ENCODE measurements at regions not wholly inside any gene's neighbourhood (a gene's known extent, or its start where the extent isn't known, plus 50 kb on each side); places are given as distances from the start of the nearest gene placed in this dataset.
"Not testable (repeated sequence)": the region's sequence is repeated elsewhere in the genome, so short reads cannot be mapped to it uniquely, and the experiment has no call there.

GRCh38 chr11:96969251-96969650 is 579.4 kb downstream of the JRKL start:
- in situ Hi-C loops (cut with HindIII; ENCODE audit: low sequenced_read_pairs): no loop called here

GRCh38 chr11:96978751-96979150 is 588.9 kb downstream of the JRKL start:
- in situ Hi-C loops (cut with HindIII; ENCODE audit: low sequenced_read_pairs): no loop called here

- in situ Hi-C loops (cut with HindIII; ENCODE audit: low sequenced_read_pairs): no loop called here
Measured at GRCh38 chr11:96986516-96986915, 596.7 kb downstream of the JRKL start.

- in situ Hi-C loops (cut with HindIII; ENCODE audit: low sequenced_read_pairs): no loop called here
Measured at GRCh38 chr11:96990914-96991313, 601.1 kb downstream of the JRKL start.

- in situ Hi-C loops (cut with HindIII; ENCODE audit: low sequenced_read_pairs): no loop called here
Measured at GRCh38 chr11:97000481-97000880, 610.7 kb downstream of the JRKL start.

GRCh38 chr11:97007283-97007682 is 617.5 kb downstream of the JRKL start:
- in situ Hi-C loops (cut with HindIII; ENCODE audit: low sequenced_read_pairs): no loop called here

- in situ Hi-C loops (cut with HindIII; ENCODE audit: low sequenced_read_pairs): no loop called here
Measured at GRCh38 chr11:97009613-97010012, 619.8 kb downstream of the JRKL start.

- in situ Hi-C loops (cut with HindIII; ENCODE audit: low sequenced_read_pairs): not testable (repeated sequence)
Measured at GRCh38 chr11:97010997-97011396, 621.2 kb downstream of the JRKL start.

GRCh38 chr11:97015327-97015726 is 625.5 kb downstream of the JRKL start:
- in situ Hi-C loops (cut with HindIII; ENCODE audit: low sequenced_read_pairs): no loop called here

GRCh38 chr11:97019305-97019704 is 629.5 kb downstream of the JRKL start:
- in situ Hi-C loops (cut with HindIII; ENCODE audit: low sequenced_read_pairs): no loop called here

- in situ Hi-C loops (cut with HindIII; ENCODE audit: low sequenced_read_pairs): no loop called here
Measured at GRCh38 chr11:97019754-97020153, 629.9 kb downstream of the JRKL start.

- in situ Hi-C loops (cut with HindIII; ENCODE audit: low sequenced_read_pairs): no loop called here
Measured at GRCh38 chr11:97022955-97023354, 633.1 kb downstream of the JRKL start.

- in situ Hi-C loops (cut with HindIII; ENCODE audit: low sequenced_read_pairs): no loop called here
Measured at GRCh38 chr11:97028836-97029406, 639.1 kb downstream of the JRKL start.

GRCh38 chr11:97033178-97033577 is 643.4 kb downstream of the JRKL start:
- in situ Hi-C loops (cut with HindIII; ENCODE audit: low sequenced_read_pairs): no loop called here

GRCh38 chr11:97048481-97048880 is 658.7 kb downstream of the JRKL start:
- in situ Hi-C loops (cut with HindIII; ENCODE audit: low sequenced_read_pairs): no loop called here

GRCh38 chr11:97060184-97060583 is 670.4 kb downstream of the JRKL start:
- in situ Hi-C loops (cut with HindIII; ENCODE audit: low sequenced_read_pairs): no loop called here

- in situ Hi-C loops (cut with HindIII; ENCODE audit: low sequenced_read_pairs): no loop called here
Measured at GRCh38 chr11:97069160-97069559, 679.3 kb downstream of the JRKL start.

- in situ Hi-C loops (cut with HindIII; ENCODE audit: low sequenced_read_pairs): no loop called here
Measured at GRCh38 chr11:97072420-97072819, 682.6 kb downstream of the JRKL start.

GRCh38 chr11:97076666-97077065 is 686.9 kb downstream of the JRKL start:
- in situ Hi-C loops (cut with HindIII; ENCODE audit: low sequenced_read_pairs): not testable (repeated sequence)

- in situ Hi-C loops (cut with HindIII; ENCODE audit: low sequenced_read_pairs): no loop called here
Measured at GRCh38 chr11:97078443-97078842, 688.6 kb downstream of the JRKL start.

GRCh38 chr11:97079244-97079643 is 689.4 kb downstream of the JRKL start:
- in situ Hi-C loops (cut with HindIII; ENCODE audit: low sequenced_read_pairs): no loop called here

GRCh38 chr11:97087419-97087818 is 697.6 kb downstream of the JRKL start:
- in situ Hi-C loops (cut with HindIII; ENCODE audit: low sequenced_read_pairs): no loop called here

GRCh38 chr11:97092823-97093222 is 703.0 kb downstream of the JRKL start:
- in situ Hi-C loops (cut with HindIII; ENCODE audit: low sequenced_read_pairs): no loop called here

All from DLD1 (cell line).